SK-N-MC (cell line): ENCODE measurements at regions not wholly inside any gene's neighbourhood (a gene's known extent, or its start where the extent isn't known, plus 50 kb on each side); places are given as distances from the start of the nearest gene placed in this dataset.
"Not testable (repeated sequence)": the region's sequence is repeated elsewhere in the genome, so short reads cannot be mapped to it uniquely, and the experiment has no call there.

Source experiments
- DNase-seq: peaks from one replicate; pipeline ENCODE4 v3.0.0-alpha.2; 2011; ENCODE audit warnings: low read depth, low spot score
- H3K27ac ChIP-seq: fragments of 200-600 bp; sonication (generic); 2 replicates; pipeline ENCODE4 v1.5.1; 2016; ENCODE audit warnings: mixed run types
- H3K36me3 ChIP-seq: fragments of 200-600 bp; sonication (generic); 2 replicates; pipeline ENCODE4 v1.6.1; 2017; ENCODE audit warnings: antibody characterized with exemption, low read length, mixed read lengths; ENCODE audit not compliant: insufficient read depth
- H3K4me3 ChIP-seq: fragments of 200-600 bp; sonication (generic); 2 replicates; pipeline ENCODE4 v1.5.1; 2016
- H3K9ac ChIP-seq: fragments of 200-600 bp; sonication (generic); 2 replicates; pipeline ENCODE4 v1.8.0; 2017; ENCODE audit warnings: mixed run types, mixed read lengths; ENCODE audit not compliant: insufficient read length
- H3K9me3 ChIP-seq: fragments of 200-600 bp; sonication (generic); 2 replicates; pipeline ENCODE4 v1.6.1; 2017; ENCODE audit warnings: low read depth, mild to moderate bottlenecking, antibody characterized with exemption, low read length, moderate library complexity, mixed read lengths
- EZH2 ChIP-seq: fragments of 200-600 bp; sonication (generic); IDR thresholded peaks from one replicate; pipeline ENCODE4 v1.6.1; 2017; ENCODE audit warnings: antibody characterized with exemption
- FOXP2 ChIP-seq: optimal IDR thresholded peaks from 2 replicates; pipeline ENCODE3; 2011; ENCODE audit warnings: mild to moderate bottlenecking, moderate library complexity; ENCODE audit not compliant: insufficient read depth; ENCODE audit errors: extremely low read length, control extremely low read depth
- POLR2AphosphoS5 ChIP-seq: IDR thresholded peaks from 2 replicates; pipeline ENCODE4 v1.6.1; 2012; ENCODE audit warnings: mild to moderate bottlenecking, low read depth, low read length, borderline replicate concordance

DNA sequence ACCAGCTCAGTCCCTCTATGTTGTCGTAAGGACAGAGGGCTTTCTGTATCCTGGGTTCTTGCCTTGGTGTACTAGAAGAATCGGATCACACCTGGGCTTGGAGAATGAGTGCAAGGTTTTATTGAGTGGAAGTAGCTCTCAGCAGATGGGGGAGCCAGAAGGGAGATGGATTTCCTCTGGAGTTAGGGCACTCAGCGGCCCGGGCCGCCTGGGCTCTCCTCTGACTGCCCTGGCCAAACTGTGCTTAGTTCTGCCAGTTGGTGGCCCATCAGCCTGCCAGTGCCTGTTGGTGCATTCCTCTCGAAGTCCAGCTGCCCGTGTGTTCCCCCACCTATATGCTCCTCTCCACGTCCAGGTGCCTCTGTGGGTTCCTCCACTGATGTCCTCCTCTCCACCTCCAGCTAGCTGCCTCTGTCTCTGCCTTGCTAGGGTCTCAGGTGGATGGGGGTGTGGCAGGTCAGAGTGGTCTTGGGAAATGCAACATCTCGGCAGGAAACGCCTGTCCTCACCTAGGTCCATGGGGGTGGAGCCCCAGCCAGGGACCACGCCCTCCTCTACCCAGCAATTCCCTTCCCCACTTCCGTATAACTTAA is 148.6 kb downstream of the PPP1R3A start:
- H3K4me3 ChIP-seq, result no peak overlapping the region
- H3K9me3 ChIP-seq, result 0 out of 2 replicates have a peak, but pooled peaks cover 3% of the 10 kb centered on the region
- TF ChIP-seq EZH2, result no peak
- TF ChIP-seq POLR2AphosphoS5, result no peak
- no peak for TF ChIP-seq FOXP2
- no peaks in the 10 kb centered on the region for H3K36me3 ChIP-seq
- no peak overlapping the region for H3K27ac ChIP-seq
- no peak overlapping the region for H3K9ac ChIP-seq
- no peak for DNase-seq

DNA sequence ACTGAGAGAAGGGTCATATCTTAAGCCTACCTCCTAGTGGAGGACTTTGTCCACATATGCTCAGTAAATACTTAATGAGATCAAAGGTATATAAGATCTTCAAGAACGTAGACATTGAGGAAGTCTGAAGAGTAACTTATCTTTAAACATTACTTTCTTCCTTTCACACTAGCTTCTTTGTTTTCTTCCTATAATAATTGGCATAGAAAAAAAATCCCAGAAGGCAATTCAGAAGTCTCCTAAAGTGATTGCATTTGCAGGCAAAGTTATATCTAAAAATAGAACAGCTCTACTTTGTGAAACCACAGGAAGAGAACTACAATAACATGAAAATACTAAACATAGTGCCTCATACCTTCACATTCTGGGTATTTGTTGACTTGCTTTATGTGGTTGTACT is 150.4 kb downstream of the PPP1R3A start:
- 0 out of 2 replicates have a peak, but pooled peaks cover 3% of the 10 kb centered on the region for H3K9me3 ChIP-seq
- no peak overlapping the region for H3K27ac ChIP-seq
- no peak overlapping the region for H3K4me3 ChIP-seq
- no peak for DNase-seq
- no peaks in the 10 kb centered on the region for H3K36me3 ChIP-seq
- H3K9ac ChIP-seq, result no peak overlapping the region
- TF ChIP-seq FOXP2 (no peak), POLR2AphosphoS5 (no peak), EZH2 (no peak)

DNA sequence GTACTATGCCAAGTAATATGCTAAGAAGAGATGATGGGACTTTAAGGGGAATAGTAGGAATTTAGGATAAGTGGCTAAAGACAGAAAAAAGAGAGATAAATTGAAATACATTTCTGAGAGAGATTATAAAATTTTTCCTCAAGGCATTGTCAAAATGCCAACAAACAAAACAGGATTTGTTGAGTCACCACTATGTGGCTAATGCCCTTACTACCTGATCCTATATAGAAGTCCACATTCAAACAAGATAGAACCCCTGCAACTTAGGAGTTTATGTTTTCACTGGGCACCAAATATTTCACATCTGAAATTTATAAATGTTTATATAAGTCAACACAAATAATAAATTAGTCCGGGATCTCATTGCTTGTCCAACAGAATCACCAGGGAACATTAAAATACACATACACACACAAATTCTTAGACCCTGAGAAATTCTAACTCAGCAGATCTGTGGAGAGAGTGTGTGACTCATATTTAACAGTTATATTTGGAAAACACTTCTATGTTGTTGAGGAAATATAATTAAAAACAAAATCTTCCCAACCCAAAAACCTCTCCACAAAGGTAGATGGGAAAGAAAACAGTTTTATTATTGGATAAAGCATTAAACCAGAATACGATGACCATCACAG is 154.3 kb downstream of the PPP1R3A start:
- peak; percentile 47 for DNase-seq
- H3K4me3 ChIP-seq, result peak overlapping the region; percentile 32; the same call in 1 of the 2 replicates

DNA sequence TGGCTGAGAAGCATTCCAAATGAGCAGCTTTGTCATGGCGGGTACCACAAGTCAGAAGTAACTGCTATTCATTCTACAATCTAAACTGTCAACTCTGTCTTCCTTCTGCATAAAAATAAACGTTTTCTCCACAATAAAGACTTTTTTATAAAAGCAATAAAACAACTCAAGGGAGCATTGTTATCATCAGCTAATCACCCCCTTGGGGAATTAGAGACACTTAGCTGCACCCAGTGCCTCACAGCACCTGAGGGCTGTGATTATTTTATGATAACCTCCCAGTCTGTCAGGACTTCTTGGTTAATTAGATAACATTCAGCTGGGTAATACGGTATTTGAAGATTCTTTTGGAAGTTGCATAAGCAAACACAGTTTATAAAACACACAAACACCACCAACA is 155.6 kb downstream of the PPP1R3A start:
- no peak overlapping the region for H3K9ac ChIP-seq
- H3K9me3 ChIP-seq, result 0 out of 2 replicates have a peak, but pooled peaks cover 3% of the 10 kb centered on the region
- no peaks in the 10 kb centered on the region for H3K36me3 ChIP-seq
- no peak for DNase-seq
- TF ChIP-seq EZH2, result no peak
- no peak for TF ChIP-seq FOXP2
- no peak for TF ChIP-seq POLR2AphosphoS5
- no peak overlapping the region for H3K27ac ChIP-seq
- no peak overlapping the region for H3K4me3 ChIP-seq

More for the DNA sequence above, 154.3 kb downstream of the PPP1R3A start:
- TF ChIP-seq EZH2 (no peak), POLR2AphosphoS5 (no peak), FOXP2 (no peak)
- 0 out of 2 replicates have a peak, but pooled peaks cover 3% of the 10 kb centered on the region for H3K9me3 ChIP-seq
- H3K27ac ChIP-seq, result peak overlapping the region; percentile 76
- no peaks in the 10 kb centered on the region for H3K36me3 ChIP-seq
- H3K9ac ChIP-seq, result no peak overlapping the region

DNA sequence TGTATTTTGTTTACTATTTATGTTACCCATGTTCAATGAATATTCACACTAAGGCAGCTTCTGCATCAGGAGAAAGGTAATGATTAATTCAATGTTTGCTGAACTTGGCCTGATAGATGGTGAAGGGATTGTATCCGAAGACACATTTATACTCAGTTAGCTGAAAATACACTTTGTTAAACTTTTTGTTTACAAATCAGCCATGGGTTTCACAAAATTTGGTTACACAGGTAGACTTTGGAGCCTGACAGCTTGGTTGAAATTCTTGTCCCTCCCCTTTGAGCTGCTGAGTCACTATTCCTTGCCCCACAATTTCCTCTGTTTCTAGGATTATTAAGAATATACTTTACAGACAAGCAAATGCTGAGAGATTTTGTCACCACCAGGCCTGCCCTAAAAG is 162.6 kb downstream of the PPP1R3A start:
- no peak overlapping the region for H3K4me3 ChIP-seq
- TF ChIP-seq FOXP2, result no peak
- TF ChIP-seq POLR2AphosphoS5, result no peak
- TF ChIP-seq EZH2, result no peak
- no peak for DNase-seq

DNA sequence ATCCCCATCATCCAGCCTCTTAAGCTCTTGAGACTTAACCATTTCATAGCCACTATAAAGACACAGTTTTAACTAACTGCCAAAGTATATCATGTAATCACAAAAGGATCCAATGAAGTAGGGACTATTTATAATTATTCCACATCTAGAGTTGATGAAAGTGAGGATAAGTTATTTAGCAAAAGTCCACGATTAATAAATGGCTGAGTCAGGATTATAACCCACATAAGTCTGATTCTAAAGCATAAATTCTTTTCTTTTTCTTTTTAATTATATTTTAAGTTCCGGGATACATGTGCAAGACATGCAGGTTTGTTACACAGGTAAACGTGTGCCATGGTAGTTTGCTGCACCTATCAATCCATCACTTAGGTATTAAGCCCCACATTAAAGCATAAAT is 166.1 kb downstream of the PPP1R3A start:
- no peak for DNase-seq
- H3K27ac ChIP-seq, result no peak overlapping the region
- no peaks in the 10 kb centered on the region for H3K9me3 ChIP-seq
- no peak overlapping the region for H3K4me3 ChIP-seq
- no peaks in the 10 kb centered on the region for H3K36me3 ChIP-seq
- no peak overlapping the region for H3K9ac ChIP-seq
- TF ChIP-seq FOXP2 (no peak), EZH2 (no peak), POLR2AphosphoS5 (no peak)

More for the DNA sequence above, 162.6 kb downstream of the PPP1R3A start:
- Histone ChIP-seq H3K9ac (no peak overlapping the region), H3K36me3 (no peaks in the 10 kb centered on the region), H3K9me3 (no peaks in the 10 kb centered on the region), H3K27ac (no peak overlapping the region)

DNA sequence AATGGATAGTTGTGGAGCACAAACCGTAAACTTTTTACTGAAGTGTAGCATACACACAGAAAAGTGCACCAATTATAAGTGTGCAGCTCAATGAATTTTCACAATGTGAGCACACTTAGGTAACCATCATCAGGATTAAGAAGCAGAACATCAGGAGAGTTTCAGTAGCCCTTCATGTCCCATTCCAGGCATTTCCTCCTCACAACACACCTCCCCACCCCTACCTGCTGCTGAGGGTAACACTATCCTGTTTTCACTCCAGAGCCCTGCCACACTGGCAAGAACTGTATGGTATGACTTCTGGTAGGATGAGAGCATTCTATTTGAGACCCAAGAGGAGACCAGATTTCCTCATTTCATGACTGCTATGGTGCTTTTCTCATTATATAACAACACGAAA is 166.5 kb downstream of the PPP1R3A start:
- Histone ChIP-seq H3K27ac (no peak overlapping the region), H3K9ac (no peak overlapping the region), H3K36me3 (no peaks in the 10 kb centered on the region), H3K4me3 (no peak overlapping the region), H3K9me3 (no peaks in the 10 kb centered on the region)
- no peak for DNase-seq
- TF ChIP-seq FOXP2, result no peak

DNA sequence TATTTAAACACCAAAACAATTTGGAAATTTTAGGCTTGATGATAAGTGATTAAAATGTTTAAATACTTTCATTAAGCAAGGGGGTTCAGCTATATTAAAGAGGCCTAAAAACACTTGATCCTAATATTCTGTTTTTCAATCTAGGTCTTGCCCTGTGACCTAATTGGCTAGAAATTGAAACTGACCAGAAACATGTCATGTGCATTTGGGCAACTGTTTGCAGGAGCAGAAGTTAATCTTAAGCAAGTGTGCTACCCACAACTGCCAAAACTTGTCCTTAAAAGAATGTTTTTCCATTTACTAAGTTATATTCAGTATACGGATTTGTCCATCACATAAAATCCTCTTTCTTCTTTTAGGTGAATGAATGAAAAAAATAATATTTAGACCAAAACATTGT is 167.3 kb downstream of the PPP1R3A start:
- no peak for DNase-seq
- H3K36me3 ChIP-seq, result no peaks in the 10 kb centered on the region
- TF ChIP-seq POLR2AphosphoS5, result no peak
- no peak for TF ChIP-seq FOXP2
- no peak for TF ChIP-seq EZH2
- no peaks in the 10 kb centered on the region for H3K9me3 ChIP-seq
- no peak overlapping the region for H3K27ac ChIP-seq
- no peak overlapping the region for H3K9ac ChIP-seq
- no peak overlapping the region for H3K4me3 ChIP-seq

DNA sequence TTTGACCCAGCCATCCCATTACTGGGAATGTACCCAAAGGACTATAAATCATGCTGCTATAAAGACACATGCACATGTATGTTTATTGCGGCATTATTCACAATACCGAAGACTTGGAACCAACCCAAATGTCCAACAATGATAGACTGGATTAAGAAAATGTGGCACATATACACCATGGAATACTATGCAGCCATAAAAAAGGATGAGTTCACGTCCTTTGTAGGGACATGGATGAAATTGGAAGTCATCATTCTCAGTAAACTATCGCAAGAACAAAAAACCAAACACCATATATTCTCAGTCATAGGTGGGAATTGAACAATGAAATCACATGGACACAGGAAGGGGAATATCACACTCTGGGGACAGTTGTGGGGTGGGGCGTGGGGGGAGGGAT is 170.4 kb downstream of the PPP1R3A start:
- H3K36me3 ChIP-seq, H3K4me3 ChIP-seq, H3K9me3 ChIP-seq, H3K9ac ChIP-seq, DNase-seq, H3K27ac ChIP-seq: not testable (repeated sequence)

DNA sequence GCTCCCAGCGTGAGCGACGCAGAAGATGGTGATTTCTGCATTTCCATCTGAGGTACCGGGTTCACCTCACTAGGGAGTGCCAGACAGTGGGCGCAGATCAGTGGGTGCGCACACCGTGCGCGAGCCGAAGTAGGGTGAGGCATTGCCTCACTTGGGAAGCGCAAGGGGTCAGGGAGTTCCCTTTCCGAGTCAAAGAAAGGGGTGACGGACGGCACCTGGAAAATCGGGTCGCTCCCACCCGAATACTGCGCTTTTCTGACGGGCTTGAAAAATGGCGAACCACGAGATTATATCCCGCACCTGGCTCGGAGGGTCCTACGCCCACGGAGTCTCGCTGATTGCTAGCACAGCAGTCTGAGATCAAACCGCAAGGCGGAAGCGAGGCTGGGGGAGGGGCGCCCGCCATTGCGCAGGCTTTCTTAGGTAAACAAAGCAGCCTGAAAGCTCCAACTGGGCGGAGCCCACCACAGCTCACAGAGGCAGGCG is 175.8 kb downstream of the PPP1R3A start:
- not testable (repeated sequence) for DNase-seq, H3K4me3 ChIP-seq, H3K36me3 ChIP-seq, H3K9ac ChIP-seq, H3K9me3 ChIP-seq, H3K27ac ChIP-seq
